GM12891 (cell line): ENCODE measurements at regions not wholly inside any gene's neighbourhood (a gene's known extent, or its start where the extent isn't known, plus 50 kb on each side); places are given as distances from the start of the nearest gene placed in this dataset.

ENCODE experiments used
- POLR2A ChIP-seq: IDR thresholded peaks from 2 replicates; pipeline ENCODE4 v1.6.1; 2011; ENCODE audit warnings: low read depth, low read length, control low read depth
- TAF1 ChIP-seq: IDR thresholded peaks from 2 replicates; pipeline ENCODE4 v1.6.1; 2011; ENCODE audit warnings: low read depth, low read length, control low read depth

DNA sequence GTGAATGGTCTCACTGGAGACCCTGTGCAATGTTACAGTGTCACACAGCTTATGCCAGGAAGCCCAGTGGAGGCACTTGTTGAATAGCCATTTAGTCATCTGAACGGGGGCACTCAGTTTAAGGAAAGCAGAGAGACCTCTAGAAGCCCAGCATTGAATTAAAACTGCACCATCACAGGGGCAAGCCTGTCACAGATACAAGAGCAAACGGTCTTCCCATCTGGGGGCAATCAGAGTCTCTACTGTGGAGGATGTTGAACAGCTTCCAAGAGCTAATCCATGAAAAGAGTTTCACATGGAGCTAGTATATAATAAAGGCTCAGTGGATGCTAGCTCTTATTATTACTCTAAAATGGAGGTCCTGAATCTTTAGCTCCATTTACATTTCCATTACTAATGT lies 553.7 kb upstream of the ARRDC4 start:
- TF ChIP-seq POLR2A, result no peak
- TF ChIP-seq TAF1, result no peak
